Stimulated activated naive CD8-positive, alpha-beta T cell treated with anti-CD3 and anti-CD28 coated beads, Interleukin-15, Interleukin-2, amounts not matched to agents 100 ng/mL and 50 ng/mL, for 24 hours (primary cell): ENCODE measurements at regions not wholly inside any gene's neighbourhood (a gene's known extent, or its start where the extent isn't known, plus 50 kb on each side); places are given as distances from the start of the nearest gene placed in this dataset.

Experiments
- H3K27ac Mint-ChIP-seq: one replicate; pipeline ENCODE4 v1.8.0; 2021; ENCODE audit warnings: mild to moderate bottlenecking, mixed read lengths
- H3K27me3 Mint-ChIP-seq: one replicate; pipeline ENCODE4 v1.8.0; 2021; ENCODE audit warnings: mixed read lengths
- H3K36me3 Mint-ChIP-seq: one replicate; pipeline ENCODE4 v1.8.0; 2021; ENCODE audit warnings: low read depth, mixed read lengths
- H3K4me1 Mint-ChIP-seq: one replicate; pipeline ENCODE4 v1.8.0; 2021; ENCODE audit warnings: low read depth, mixed read lengths
- H3K4me3 Mint-ChIP-seq: one replicate; pipeline ENCODE4 v1.8.0; 2021; ENCODE audit warnings: mild to moderate bottlenecking, mixed read lengths
- H3K9me3 Mint-ChIP-seq: one replicate; pipeline ENCODE4 v1.8.0; 2021; ENCODE audit warnings: mixed read lengths

GRCh38 chr12:77625441-77625840 lies 205.3 kb upstream of the NAV3 start:
- Mint-ChIP-seq H3K36me3 (no peaks in the 10 kb centered on the region), H3K27me3 (no peaks in the 10 kb centered on the region), H3K4me1 (no peaks in the 10 kb centered on the region), H3K27ac (no peak overlapping the region), H3K9me3 (peaks cover 28% of the 10 kb centered on the region), H3K4me3 (no peak overlapping the region)

- no peaks in the 10 kb centered on the region for H3K27me3 Mint-ChIP-seq
- no peak overlapping the region for H3K4me3 Mint-ChIP-seq
- peaks cover 18% of the 10 kb centered on the region for H3K9me3 Mint-ChIP-seq
- no peak overlapping the region for H3K27ac Mint-ChIP-seq
- no peaks in the 10 kb centered on the region for H3K4me1 Mint-ChIP-seq
- no peaks in the 10 kb centered on the region for H3K36me3 Mint-ChIP-seq
Measured at GRCh38 chr12:77619425-77619824, 211.3 kb upstream of the NAV3 start.

- Mint-ChIP-seq H3K27ac (no peak overlapping the region), H3K27me3 (no peaks in the 10 kb centered on the region), H3K9me3 (peaks cover 14% of the 10 kb centered on the region), H3K4me3 (no peak overlapping the region), H3K4me1 (no peaks in the 10 kb centered on the region), H3K36me3 (no peaks in the 10 kb centered on the region)
Measured at GRCh38 chr12:77617818-77618217, 212.9 kb upstream of the NAV3 start.

- Mint-ChIP-seq H3K4me3 (no peak overlapping the region), H3K4me1 (no peaks in the 10 kb centered on the region), H3K27ac (no peak overlapping the region), H3K27me3 (no peaks in the 10 kb centered on the region), H3K9me3 (peaks cover 14% of the 10 kb centered on the region), H3K36me3 (no peaks in the 10 kb centered on the region)
Measured at GRCh38 chr12:77615332-77615731, 215.4 kb upstream of the NAV3 start.

- Mint-ChIP-seq H3K36me3 (no peaks in the 10 kb centered on the region), H3K4me1 (no peaks in the 10 kb centered on the region), H3K27me3 (no peaks in the 10 kb centered on the region), H3K9me3 (peaks cover 14% of the 10 kb centered on the region), H3K27ac (no peak overlapping the region), H3K4me3 (no peak overlapping the region)
Measured at GRCh38 chr12:77613411-77613810, 217.3 kb upstream of the NAV3 start.

- H3K27me3 Mint-ChIP-seq: no peaks in the 10 kb centered on the region
- no peaks in the 10 kb centered on the region for H3K36me3 Mint-ChIP-seq
- H3K4me3 Mint-ChIP-seq: no peak overlapping the region
- H3K27ac Mint-ChIP-seq: no peak overlapping the region
- H3K9me3 Mint-ChIP-seq: peaks cover 8% of the 10 kb centered on the region
- H3K4me1 Mint-ChIP-seq: no peaks in the 10 kb centered on the region
Measured at GRCh38 chr12:77610446-77610845, 220.2 kb upstream of the NAV3 start.

GRCh38 chr12:77609016-77609415 lies 221.7 kb upstream of the NAV3 start:
- H3K4me3 Mint-ChIP-seq: no peak overlapping the region
- H3K36me3 Mint-ChIP-seq: no peaks in the 10 kb centered on the region
- H3K9me3 Mint-ChIP-seq: peaks cover 5% of the 10 kb centered on the region
- H3K27ac Mint-ChIP-seq: no peak overlapping the region
- H3K27me3 Mint-ChIP-seq: no peaks in the 10 kb centered on the region
- H3K4me1 Mint-ChIP-seq: no peaks in the 10 kb centered on the region

- no peaks in the 10 kb centered on the region for H3K9me3 Mint-ChIP-seq
- H3K4me1 Mint-ChIP-seq: no peaks in the 10 kb centered on the region
- no peak overlapping the region for H3K27ac Mint-ChIP-seq
- no peak overlapping the region for H3K4me3 Mint-ChIP-seq
- no peaks in the 10 kb centered on the region for H3K36me3 Mint-ChIP-seq
- H3K27me3 Mint-ChIP-seq: no peaks in the 10 kb centered on the region
Measured at GRCh38 chr12:77608271-77608824, 222.3 kb upstream of the NAV3 start.

- no peaks in the 10 kb centered on the region for H3K4me1 Mint-ChIP-seq
- no peaks in the 10 kb centered on the region for H3K27me3 Mint-ChIP-seq
- H3K36me3 Mint-ChIP-seq: no peaks in the 10 kb centered on the region
- no peak overlapping the region for H3K27ac Mint-ChIP-seq
- H3K9me3 Mint-ChIP-seq: no peaks in the 10 kb centered on the region
- no peak overlapping the region for H3K4me3 Mint-ChIP-seq
Measured at GRCh38 chr12:77606348-77606747, 224.3 kb upstream of the NAV3 start.

- Mint-ChIP-seq H3K4me1 (no peaks in the 10 kb centered on the region), H3K27me3 (no peaks in the 10 kb centered on the region), H3K9me3 (no peaks in the 10 kb centered on the region), H3K27ac (no peak overlapping the region), H3K36me3 (no peaks in the 10 kb centered on the region), H3K4me3 (no peak overlapping the region)
Measured at GRCh38 chr12:77603946-77604345, 226.7 kb upstream of the NAV3 start.

GRCh38 chr12:77601069-77601468 lies 229.6 kb upstream of the NAV3 start:
- Mint-ChIP-seq H3K4me3 (no peak overlapping the region), H3K36me3 (no peaks in the 10 kb centered on the region), H3K27ac (no peak overlapping the region), H3K9me3 (no peaks in the 10 kb centered on the region), H3K4me1 (no peaks in the 10 kb centered on the region), H3K27me3 (no peaks in the 10 kb centered on the region)

- H3K4me3 Mint-ChIP-seq: no peak overlapping the region
- H3K9me3 Mint-ChIP-seq: no peaks in the 10 kb centered on the region
- H3K4me1 Mint-ChIP-seq: no peaks in the 10 kb centered on the region
- no peak overlapping the region for H3K27ac Mint-ChIP-seq
- no peaks in the 10 kb centered on the region for H3K27me3 Mint-ChIP-seq
- no peaks in the 10 kb centered on the region for H3K36me3 Mint-ChIP-seq
Measured at GRCh38 chr12:77600468-77600843, 230.2 kb upstream of the NAV3 start.

- Mint-ChIP-seq H3K27ac (no peak overlapping the region), H3K36me3 (no peaks in the 10 kb centered on the region), H3K27me3 (no peaks in the 10 kb centered on the region), H3K4me1 (no peaks in the 10 kb centered on the region), H3K9me3 (peaks cover 4% of the 10 kb centered on the region), H3K4me3 (no peak overlapping the region)
Measured at GRCh38 chr12:77599782-77600467, 230.8 kb upstream of the NAV3 start.

- H3K36me3 Mint-ChIP-seq: no peaks in the 10 kb centered on the region
- no peak overlapping the region for H3K4me3 Mint-ChIP-seq
- no peaks in the 10 kb centered on the region for H3K4me1 Mint-ChIP-seq
- no peaks in the 10 kb centered on the region for H3K27me3 Mint-ChIP-seq
- H3K27ac Mint-ChIP-seq: no peak overlapping the region
- H3K9me3 Mint-ChIP-seq: peaks cover 4% of the 10 kb centered on the region
Measured at GRCh38 chr12:77594366-77594765, 236.3 kb upstream of the NAV3 start.

GRCh38 chr12:77592836-77593235 lies 237.9 kb upstream of the NAV3 start:
- H3K4me3 Mint-ChIP-seq: no peak overlapping the region
- peaks cover 4% of the 10 kb centered on the region for H3K9me3 Mint-ChIP-seq
- H3K27ac Mint-ChIP-seq: no peak overlapping the region
- H3K4me1 Mint-ChIP-seq: no peaks in the 10 kb centered on the region
- H3K27me3 Mint-ChIP-seq: no peaks in the 10 kb centered on the region
- H3K36me3 Mint-ChIP-seq: no peaks in the 10 kb centered on the region
